GM12878 (cell line): ENCODE measurements at regions not wholly inside any gene's neighbourhood (a gene's known extent, or its start where the extent isn't known, plus 50 kb on each side); places are given as distances from the start of the nearest gene placed in this dataset.

Experiments used
- ATAC-seq: fragments of 200-7000 bp; cut with Tn5 transposase; 3 replicates; pipeline ENCODE4 v1.9.1; 2020; ENCODE audit warnings: mild to moderate bottlenecking, moderate library complexity
- BruUV-seq: library from RNA; stranded (reverse); fragments of 400-500 nt; replicated peaks from 2 replicates; lab custom pipeline; 2021; lab: Mats Ljungman, UMichigan
- CTCF ChIA-PET: fragments of 300-600 bp; sonication (Branson Sonifier 250); formaldehyde crosslinking; extraction: SDS; loops from one replicate; lab custom pipeline; 2021; ENCODE audit warnings: inconsistent platforms; lab: Yijun Ruan, JAX
- POLR2A ChIA-PET: fragments of 350-600 bp; formaldehyde crosslinking; extraction: SDS; loops from one replicate; lab custom pipeline; 2021; ENCODE audit warnings: inconsistent platforms; lab: Charles Lee
- RAD21 ChIA-PET: fragments of 300-600 bp; sonication (Branson Sonifier 250); formaldehyde crosslinking; loops from one replicate; lab custom pipeline; 2023; ENCODE audit warnings: antibody characterized with exemption; ENCODE audit not compliant: unreplicated experiment; lab: Charles Lee
- SMC1A ChIA-PET: fragments of 300-600 bp; sonication (Branson Sonifier 250); formaldehyde crosslinking; loops from one replicate; lab custom pipeline; 2023; ENCODE audit not compliant: unreplicated experiment, uncharacterized antibody; lab: Charles Lee
- DNase-seq: peaks from one replicate; pipeline ENCODE4 v3.0.0-alpha.2; 2011; ENCODE audit warnings: low read depth, low spot score
- FAIRE-seq: peaks from 3 replicates; lab custom pipeline; 2011; peaks lifted over from hg19 to GRCh38; lab: Jason Lieb, UNC
- H2AFZ ChIP-seq: 2 replicates; pipeline ENCODE4 v1.6.0; 2011; ENCODE audit warnings: low read depth, low read length, control low read depth; ENCODE audit not compliant: control insufficient read depth
- H3K27ac ChIP-seq: 2 replicates; pipeline ENCODE4 v1.5.1; 2011; ENCODE audit warnings: control low read depth; ENCODE audit not compliant: control insufficient read depth, insufficient read depth
- H3K27me3 ChIP-seq, 2 experiments: replicated peaks in 1 of 2; 2 replicates each; pipeline versions ENCODE4 v1.6.0 to v1.6.1; 2011; ENCODE audit warnings: low read length in 1 of 2; ENCODE audit not compliant: control insufficient read depth in 2 of 2, insufficient read depth in 2 of 2
- H3K36me3 ChIP-seq, 2 experiments: 2 replicates each; pipeline ENCODE4 v1.5.1; 2011; ENCODE audit warnings: low read length in 1 of 2; ENCODE audit not compliant: control insufficient read depth in 2 of 2, insufficient read depth in 2 of 2
- H3K4me1 ChIP-seq: 2 replicates; pipeline ENCODE4 v1.6.1; 2011; ENCODE audit warnings: mild to moderate bottlenecking, low read length, moderate library complexity, mixed read lengths; ENCODE audit not compliant: control insufficient read depth, insufficient read depth
- H3K4me2 ChIP-seq: 2 replicates; pipeline ENCODE4 v1.6.0; 2011; ENCODE audit warnings: control low read depth; ENCODE audit not compliant: control insufficient read depth, insufficient read depth
- H3K4me3 ChIP-seq: fragments of 200-600 bp; sonication (generic); 2 replicates; pipeline ENCODE4 v1.5.1; 2016
- H3K79me2 ChIP-seq: 2 replicates; pipeline ENCODE4 v1.6.0; 2011; ENCODE audit warnings: low read length; ENCODE audit not compliant: control insufficient read depth, insufficient read depth
- H3K9ac ChIP-seq: 2 replicates; pipeline ENCODE4 v1.8.0; 2011; ENCODE audit warnings: low read length, control low read depth, mixed read lengths; ENCODE audit not compliant: control insufficient read depth, insufficient read depth
- H3K9me3 ChIP-seq: replicated peaks from 3 replicates; pipeline ENCODE4 v1.5.1; 2011; ENCODE audit warnings: mild to moderate bottlenecking, low read length; ENCODE audit not compliant: control insufficient read depth, insufficient read depth
- H4K20me1 ChIP-seq: 2 replicates; pipeline ENCODE4 v1.6.0; 2011; ENCODE audit not compliant: control insufficient read depth, insufficient read depth
- CBX5 ChIP-seq: sonication (generic); IDR thresholded peaks from 2 replicates; pipeline ENCODE4 v1.6.1; 2016; ENCODE audit warnings: low read depth, moderate library complexity, mild to moderate bottlenecking, inconsistent platforms
- EED ChIP-seq: sonication (generic); IDR thresholded peaks from 2 replicates; pipeline ENCODE4 v1.6.1; 2016; ENCODE audit warnings: antibody characterized with exemption, low read depth
- EGR1 ChIP-seq, 2 experiments: IDR thresholded peaks; 1 replicate in 1 of 2; 2 replicates in 1 of 2; pipeline ENCODE4 v1.6.1; 2011 to 2012; ENCODE audit warnings: low read depth in 2 of 2, low read length in 2 of 2, borderline replicate concordance in 1 of 2, mild to moderate bottlenecking in 1 of 2, moderate library complexity in 1 of 2
- EZH2 ChIP-seq: IDR thresholded peaks from 2 replicates; pipeline ENCODE4 v1.6.1; 2012; ENCODE audit warnings: low read depth, mild to moderate bottlenecking, control low read depth, inconsistent platforms, low read length, borderline replicate concordance; ENCODE audit not compliant: control insufficient read depth
- GATAD2B ChIP-seq: fragments of 450-650 bp; conservative IDR thresholded peaks from 2 replicates; pipeline ENCODE4 v1.6.1; 2017; ENCODE audit warnings: low read depth, mild to moderate bottlenecking, moderate library complexity
- HDAC6 ChIP-seq: fragments of 200-600 bp; sonication (generic); IDR thresholded peaks from one replicate; pipeline ENCODE4 v1.8.0; 2017; ENCODE audit warnings: antibody characterized with exemption; ENCODE audit not compliant: unreplicated experiment
- IKZF2 ChIP-seq, 2 experiments: fragments of 450-650 bp; IDR thresholded peaks; 2 replicates each; pipeline ENCODE4 v1.6.1; 2017; ENCODE audit warnings: mild to moderate bottlenecking in 2 of 2, moderate library complexity in 2 of 2
- JUND ChIP-seq: IDR thresholded peaks from 2 replicates; pipeline ENCODE4 v1.6.1; 2012; ENCODE audit warnings: low read depth, mild to moderate bottlenecking, low read length, improper control_type of control experiment, moderate library complexity
- MAX ChIP-seq: IDR thresholded peaks from 2 replicates; pipeline ENCODE4 v1.6.1; 2012; ENCODE audit warnings: low read depth, low read length, improper control_type of control experiment
- MTA2 ChIP-seq: fragments of 450-650 bp; IDR thresholded peaks from 2 replicates; pipeline ENCODE4 v1.6.1; 2016; ENCODE audit warnings: low read depth, mild to moderate bottlenecking, moderate library complexity
- MTA3 ChIP-seq: IDR thresholded peaks from 2 replicates; pipeline ENCODE4 v1.6.1; 2012; ENCODE audit warnings: low read length, inconsistent platforms, borderline replicate concordance
- NFIC ChIP-seq: IDR thresholded peaks from 2 replicates; pipeline ENCODE4 v1.6.1; 2012; ENCODE audit warnings: low read depth, mild to moderate bottlenecking, inconsistent platforms, low read length, moderate library complexity
- NR2C1 ChIP-seq: fragments of 450-650 bp; IDR thresholded peaks from 2 replicates; pipeline ENCODE4 v1.6.1; 2017; ENCODE audit warnings: antibody characterized with exemption, mild to moderate bottlenecking, moderate library complexity
- PAX5 ChIP-seq: IDR thresholded peaks from 2 replicates; pipeline ENCODE4 v1.6.1; 2011; ENCODE audit warnings: low read depth, low read length, borderline replicate concordance
- RBBP5 ChIP-seq: fragments of 200-600 bp; sonication (generic); conservative IDR thresholded peaks from 2 replicates; pipeline ENCODE4 v1.6.1; 2016
- RELB ChIP-seq: fragments of 450-650 bp; IDR thresholded peaks from 2 replicates; pipeline ENCODE4 v1.6.1; 2017; ENCODE audit warnings: low read depth, mild to moderate bottlenecking, moderate library complexity
- SMARCA5 ChIP-seq: fragments of 450-650 bp; IDR thresholded peaks from 2 replicates; pipeline ENCODE4 v1.6.1; 2017; ENCODE audit warnings: mild to moderate bottlenecking
- ZBED1 ChIP-seq: IDR thresholded peaks from 2 replicates; pipeline ENCODE4 v1.6.1; 2016; ENCODE audit warnings: borderline replicate concordance
- ZSCAN29 ChIP-seq: fragments of 450-650 bp; IDR thresholded peaks from 2 replicates; pipeline ENCODE4 v1.6.1; 2017; ENCODE audit warnings: mild to moderate bottlenecking, moderate library complexity
- WGBS: methylation state at CpG from one replicate; pipeline ENCODE4 v1.1.6; 2016; ENCODE audit warnings: low lambda C conversion rate; ENCODE audit not compliant: insufficient replicate concordance, insufficient coverage; ENCODE audit errors: missing lambda C conversion rate; 5-methylcytosine and 5-hydroxymethylcytosine counted together
- in situ Hi-C: fragments of 300-500 bp; cut with MboI; formaldehyde crosslinking; loops from 9 replicates; pipeline ENCODE4 v1.14.3; 2018; ENCODE audit warnings: mixed read lengths
- intact Hi-C: fragments of 100-400 bp; cut with micrococcal nuclease; formaldehyde crosslinking; loops from one replicate; pipeline ENCODE4 v1.14.2; 2022; ENCODE audit not compliant: unreplicated experiment

GRCh38 chr15:97457203-97457847 lies 503.2 kb upstream of the ARRDC4 start:
- no peak for DNase-seq
- no peak overlapping the region for H3K27ac ChIP-seq
- intact Hi-C loops (no loop called here), in situ Hi-C loops (no loop called here)
- WGBS = 2% methylated on average over 3 of the region's 3 CpGs
- no peak for ATAC-seq
- H3K4me1 ChIP-seq = no peaks in the 10 kb centered on the region
- no peaks in the 10 kb centered on the region for H3K36me3 ChIP-seq
- RAD21 ChIA-PET = no interaction called here
- H2AFZ ChIP-seq = no peak overlapping the region
- H3K4me2 ChIP-seq = no peak overlapping the region
- no peak for FAIRE-seq
- SMC1A ChIA-PET = no interaction called here
- CTCF ChIA-PET = no interaction called here
- no peak overlapping the region for H3K9ac ChIP-seq
- no peak for TF ChIP-seq MTA2
- no peak for TF ChIP-seq CBX5
- no peak for TF ChIP-seq EED
- TF ChIP-seq, all 136 proteins: peak for 0
- no peaks in the 10 kb centered on the region for H4K20me1 ChIP-seq
- H3K79me2 ChIP-seq = no peaks in the 10 kb centered on the region
- no peaks in the 10 kb centered on the region for H3K27me3 ChIP-seq
- POLR2A ChIA-PET = no interaction called here
- H3K4me3 ChIP-seq = no peak overlapping the region
- H3K9me3 ChIP-seq = no peaks in the 10 kb centered on the region
- BruUV-seq = no TSS peak

- no peak for ATAC-seq
- BruUV-seq = no TSS peak
Measured at GRCh38 chr15:97459771-97460170, 500.7 kb upstream of the ARRDC4 start.

More at GRCh38 chr15:97459771-97460170, 500.7 kb upstream of the ARRDC4 start:
- H3K79me2 ChIP-seq = no peaks in the 10 kb centered on the region
- H3K9ac ChIP-seq = no peak overlapping the region
- in situ Hi-C loops = no loop called here
- no peak for TF ChIP-seq GATAD2B
- no peak for TF ChIP-seq HDAC6
- no peak for TF ChIP-seq NFIC
- TF ChIP-seq PAX5 = no peak
- TF ChIP-seq EGR1 (IDR thresholded peaks at IDR 0.05; ENCODE audit: borderline replicate concordance in 1 of 2, low read depth in 2 of 2, low read length in 2 of 2) = no peak
- TF ChIP-seq EZH2 = no peak
- TF ChIP-seq ZBED1 = no peak
- no peak for TF ChIP-seq JUND
- TF ChIP-seq RELB = no peak
- no peak for TF ChIP-seq IKZF2 (IDR thresholded peaks at IDR 0.05)
- TF ChIP-seq MAX = no peak
- TF ChIP-seq SMARCA5 = no peak
- TF ChIP-seq ZSCAN29 = no peak
- TF ChIP-seq NR2C1 = no peak
- TF ChIP-seq MTA3 = no peak
- TF ChIP-seq RBBP5 = no peak
- ChIA-PET RAD21 (no interaction called here), CTCF (no interaction called here), SMC1A (no interaction called here), POLR2A (no interaction called here)
- H3K27me3 ChIP-seq = no peaks in the 10 kb centered on the region
- FAIRE-seq = no peak
- no peak overlapping the region for H2AFZ ChIP-seq
- H3K27ac ChIP-seq = no peak overlapping the region
- intact Hi-C loops = no loop called here
- no peak for DNase-seq
- WGBS = 0% methylated on average over 1 of the region's 1 CpG
- H3K4me3 ChIP-seq = no peak overlapping the region
- H3K4me1 ChIP-seq = no peaks in the 10 kb centered on the region
- no peaks in the 10 kb centered on the region for H4K20me1 ChIP-seq
- H3K36me3 ChIP-seq = no peaks in the 10 kb centered on the region
- H3K4me2 ChIP-seq = no peak overlapping the region
- H3K9me3 ChIP-seq = no peaks in the 10 kb centered on the region
